IPS-20b (cell line): ENCODE measurements at regions not wholly inside any gene's neighbourhood (a gene's known extent, or its start where the extent isn't known, plus 50 kb on each side); places are given as distances from the start of the nearest gene placed in this dataset.

Experiments used
- H3K27ac ChIP-seq: one replicate; pipeline ENCODE4 v1.5.1; 2013; ENCODE audit warnings: low read length
- H3K27me3 ChIP-seq: 2 replicates; pipeline ENCODE4 v1.6.1; 2013; ENCODE audit warnings: mild to moderate bottlenecking, low read length, inconsistent platforms; ENCODE audit not compliant: insufficient read depth
- H3K36me3 ChIP-seq: 2 replicates; pipeline ENCODE4 v1.6.1; 2013; ENCODE audit warnings: low read depth, mild to moderate bottlenecking, inconsistent platforms, low read length, moderate library complexity; ENCODE audit not compliant: insufficient read depth
- H3K4me1 ChIP-seq: 2 replicates; pipeline ENCODE4 v1.6.1; 2013; ENCODE audit warnings: mild to moderate bottlenecking, control low read depth, inconsistent platforms, low read length, moderate library complexity; ENCODE audit not compliant: insufficient read depth
- H3K4me3 ChIP-seq: 2 replicates; pipeline ENCODE4 v1.5.1; 2013; ENCODE audit warnings: mild to moderate bottlenecking, low read length, inconsistent platforms
- H3K9ac ChIP-seq: 2 replicates; pipeline ENCODE4 v1.6.1; 2013; ENCODE audit warnings: low read depth, mild to moderate bottlenecking, inconsistent platforms, low read length, moderate library complexity
- H3K9me3 ChIP-seq: 2 replicates; pipeline ENCODE4 v1.6.1; 2013; ENCODE audit warnings: mild to moderate bottlenecking, low read depth, low read length, inconsistent platforms; ENCODE audit not compliant: insufficient read depth

DNA sequence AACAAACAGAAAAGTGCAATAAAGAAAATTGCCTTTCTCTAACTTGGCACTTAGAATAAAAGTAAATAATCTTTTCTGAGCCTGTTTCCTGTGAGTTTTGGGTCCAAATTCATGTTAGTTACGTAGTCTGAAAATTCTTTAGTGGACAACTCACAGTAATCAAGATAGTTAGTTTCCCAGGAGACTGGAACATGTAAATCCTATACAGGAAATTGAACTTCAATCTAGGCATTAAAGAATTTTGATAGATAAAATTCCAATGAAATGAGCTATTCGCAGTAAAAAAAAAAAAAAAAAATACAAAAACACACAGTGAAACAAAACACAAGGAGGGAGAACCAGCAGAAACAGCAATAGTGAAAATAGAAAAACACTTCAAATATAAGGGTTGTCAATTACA is 83.8 kb upstream of the REG3G start:
- H3K36me3 ChIP-seq: no peaks in the 10 kb centered on the region
- H3K9me3 ChIP-seq: no peaks in the 10 kb centered on the region
- no peak overlapping the region for H3K9ac ChIP-seq
- H3K27ac ChIP-seq: no peak overlapping the region
- no peaks in the 10 kb centered on the region for H3K27me3 ChIP-seq
- H3K4me1 ChIP-seq: no peaks in the 10 kb centered on the region; the same call in 1 of the 2 replicates
- no peak overlapping the region for H3K4me3 ChIP-seq

DNA sequence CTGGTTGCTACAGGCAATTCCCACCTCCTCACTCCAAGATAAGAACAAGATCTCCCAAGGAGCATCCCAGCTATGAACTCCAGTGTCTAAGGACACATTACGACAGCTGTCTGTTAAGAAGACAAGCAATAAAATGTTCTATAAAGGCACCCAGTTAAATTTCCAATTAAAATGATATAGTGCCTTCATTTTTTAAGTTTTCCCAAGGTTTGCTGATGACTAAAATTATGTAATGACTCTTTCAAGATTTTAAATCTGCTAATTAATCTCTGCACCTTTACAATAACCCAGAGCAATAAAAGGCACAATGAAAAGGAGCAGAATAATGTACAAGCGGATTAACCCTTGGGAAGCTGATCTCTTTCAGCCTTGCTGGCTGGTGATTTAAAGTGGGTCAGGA is 61.6 kb upstream of the REG3G start:
- no peak overlapping the region for H3K9ac ChIP-seq
- no peak overlapping the region for H3K27ac ChIP-seq
- no peaks in the 10 kb centered on the region for H3K36me3 ChIP-seq
- H3K4me3 ChIP-seq: no peak overlapping the region
- H3K9me3 ChIP-seq: no peaks in the 10 kb centered on the region
- no peaks in the 10 kb centered on the region for H3K27me3 ChIP-seq
- H3K4me1 ChIP-seq: no peaks in the 10 kb centered on the region

DNA sequence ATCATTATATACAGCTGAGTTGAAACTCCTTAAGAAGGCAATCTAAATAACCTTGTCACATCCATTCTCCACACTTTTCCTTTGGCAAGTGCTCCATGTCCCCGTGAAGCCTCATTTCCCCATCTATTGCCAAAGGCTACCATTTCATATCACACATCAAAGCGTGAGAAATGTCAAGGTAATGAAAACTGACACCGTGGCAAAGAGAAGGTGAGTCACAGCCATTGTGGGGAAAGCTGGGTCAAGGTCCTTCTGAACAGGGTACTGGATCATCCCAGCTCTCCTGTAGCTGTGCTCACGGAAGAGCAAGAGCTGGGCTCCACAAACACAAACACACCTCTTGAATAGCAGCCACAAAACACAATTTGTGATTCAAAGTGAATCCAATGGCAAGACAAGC is 58.2 kb upstream of the REG3G start:
- Histone ChIP-seq H3K4me3 (no peak overlapping the region), H3K27ac (no peak overlapping the region), H3K9ac (no peak overlapping the region), H3K9me3 (no peaks in the 10 kb centered on the region), H3K36me3 (no peaks in the 10 kb centered on the region), H3K27me3 (no peaks in the 10 kb centered on the region), H3K4me1 (no peaks in the 10 kb centered on the region)

DNA sequence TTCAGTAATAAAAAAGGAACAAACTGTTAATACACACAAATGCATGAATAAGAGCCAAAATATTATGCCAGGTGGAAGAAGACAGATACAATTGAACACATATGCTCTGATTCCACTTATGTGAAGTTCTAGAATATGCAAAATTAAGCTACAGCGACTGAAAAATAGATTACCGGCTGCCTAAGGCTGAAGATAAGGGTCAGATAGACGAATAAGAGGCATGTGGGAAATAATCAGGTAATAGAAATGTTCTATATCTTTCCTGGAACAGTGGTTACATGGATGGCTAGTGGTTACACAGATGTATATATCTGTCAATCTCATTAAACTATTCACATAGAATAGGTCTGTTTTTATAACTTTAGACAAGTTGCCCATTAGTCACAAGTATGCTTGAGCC is 51.9 kb upstream of the REG3G start:
- Histone ChIP-seq H3K27me3 (no peaks in the 10 kb centered on the region), H3K27ac (no peak overlapping the region), H3K9me3 (no peaks in the 10 kb centered on the region), H3K36me3 (no peaks in the 10 kb centered on the region), H3K9ac (no peak overlapping the region), H3K4me1 (no peaks in the 10 kb centered on the region; the same call in 1 of the 2 replicates), H3K4me3 (no peak overlapping the region)
